Activated CD8-positive, alpha-beta memory T cell treated with anti-CD3 and anti-CD28 coated beads for 48 hours (primary cell): ENCODE measurements at regions not wholly inside any gene's neighbourhood (a gene's known extent, or its start where the extent isn't known, plus 50 kb on each side); places are given as distances from the start of the nearest gene placed in this dataset.

ENCODE experiments used
- DNase-seq, 3 experiments: peaks; one replicate each; pipeline ENCODE4 v3.0.0-alpha.2; 2020; ENCODE audit warnings: low read depth in 2 of 3, low spot score in 2 of 3

GRCh38 chr12:47561746-47562145 is 144.1 kb downstream of the RPAP3 start:
- no peak for DNase-seq

DNA sequence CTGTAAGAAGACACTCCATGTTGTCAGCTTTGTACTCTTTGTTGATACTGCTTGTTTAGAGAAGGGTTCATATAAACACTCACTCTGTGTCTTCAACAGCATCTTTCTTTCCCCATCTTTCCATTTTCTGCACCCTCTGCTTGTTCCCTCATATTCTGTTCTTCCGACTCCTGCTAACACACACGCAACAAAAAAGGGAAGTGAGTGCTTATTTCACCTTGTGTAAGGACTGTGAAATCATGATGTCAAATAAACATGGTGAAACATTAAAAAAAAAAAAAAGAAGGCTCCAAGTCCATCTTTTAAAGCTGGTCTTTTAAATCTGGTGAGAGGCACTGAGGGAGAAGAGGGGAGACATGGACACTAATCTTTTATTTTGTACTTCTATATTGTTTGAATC is 145.4 kb downstream of the RPAP3 start:
- no peak for DNase-seq

DNA sequence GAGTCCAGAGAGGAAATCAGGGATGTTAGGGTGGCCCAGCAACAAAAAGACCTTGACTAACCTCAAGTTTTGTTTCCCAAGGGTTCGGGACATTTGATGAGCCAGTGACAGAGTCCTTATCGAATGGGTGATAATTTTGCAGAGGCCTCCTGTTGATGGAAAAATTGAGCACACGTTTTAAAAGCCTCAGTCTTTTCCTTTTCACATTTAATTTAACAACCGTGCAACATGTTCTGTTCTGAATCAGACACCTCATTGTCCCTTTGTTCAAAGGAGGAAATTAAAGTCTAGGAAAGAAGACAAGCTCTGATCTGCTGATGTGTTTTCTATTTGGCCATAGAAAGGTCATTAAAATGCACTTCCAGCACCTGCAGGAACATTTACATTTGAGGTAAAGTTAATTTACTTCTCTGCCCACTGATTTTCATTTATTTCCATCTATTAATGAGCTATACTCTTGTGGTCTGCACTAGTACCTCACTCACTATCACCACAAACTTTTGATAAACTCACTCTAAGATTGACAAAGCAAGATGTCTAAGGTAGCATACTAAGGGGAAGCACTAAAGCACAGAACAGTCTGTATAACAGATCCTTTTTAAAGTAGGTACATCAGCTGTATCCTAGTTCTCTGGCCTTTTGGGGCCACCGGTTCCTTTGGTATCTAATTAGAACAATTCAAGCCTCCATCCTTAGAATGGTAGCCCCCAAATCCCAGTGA is 147.0 kb downstream of the RPAP3 start:
- no peak for DNase-seq

DNA sequence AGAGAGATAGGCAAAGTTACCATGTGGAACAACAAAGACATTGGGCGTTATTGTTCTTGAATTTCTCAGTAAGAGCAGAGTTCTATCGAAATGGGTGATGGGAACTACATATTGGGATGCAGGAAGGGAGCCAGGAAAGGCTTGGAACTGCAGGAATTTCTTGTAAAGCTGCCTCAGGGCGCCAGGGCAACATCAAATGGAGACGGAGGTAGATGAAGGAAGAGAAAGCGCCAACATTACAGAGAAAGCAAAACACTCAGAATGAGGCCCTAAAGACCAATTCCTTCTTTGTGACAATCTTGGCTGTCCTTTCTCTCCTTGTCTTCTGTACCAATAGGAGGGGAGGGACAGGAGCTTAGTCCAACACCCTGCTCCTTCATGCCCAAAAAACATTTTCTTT is 148.4 kb downstream of the RPAP3 start:
- no peak for DNase-seq

GRCh38 chr12:47556261-47557030 is 149.4 kb downstream of the RPAP3 start:
- DNase-seq = no peak

DNA sequence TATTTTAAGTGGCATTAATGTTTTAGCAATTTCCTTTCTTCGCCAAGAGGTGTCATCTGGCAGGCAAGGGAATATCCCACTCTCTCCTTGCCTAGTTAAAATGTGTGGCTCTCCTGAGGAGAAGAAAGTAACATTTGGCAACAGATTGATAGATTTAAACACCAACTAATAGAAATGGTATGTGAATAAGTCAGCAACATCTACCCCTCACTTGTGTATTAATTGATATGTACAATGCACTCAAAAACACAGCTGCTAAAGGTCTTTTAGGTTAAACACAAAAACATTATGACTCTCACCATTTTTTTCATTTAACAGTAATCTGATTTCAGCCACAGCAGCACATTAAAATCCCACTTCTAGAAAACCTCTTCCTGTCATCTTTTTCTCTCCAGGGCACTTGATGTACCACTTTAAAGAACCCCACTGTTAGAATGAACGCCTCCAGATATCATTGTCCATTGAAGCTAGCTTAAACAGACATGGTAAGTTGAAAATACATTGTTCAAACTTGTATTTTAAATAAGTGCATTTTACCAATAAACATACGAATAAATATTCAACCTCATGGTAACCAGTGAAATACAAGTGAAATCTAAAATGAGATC is 151.7 kb downstream of the RPAP3 start:
- no peak for DNase-seq

GRCh38 chr12:47553266-47553665 is 152.6 kb downstream of the RPAP3 start:
- DNase-seq = no peak

GRCh38 chr12:47551426-47551851 is 154.4 kb downstream of the RPAP3 start:
- DNase-seq = no peak

- DNase-seq = no peak
Observed at GRCh38 chr12:47549258-47549657, 156.6 kb downstream of the RPAP3 start.

GRCh38 chr12:47548401-47548800 is 157.4 kb downstream of the RPAP3 start:
- no peak for DNase-seq

- DNase-seq = no peak
Observed at GRCh38 chr12:47547077-47547476, 158.8 kb downstream of the RPAP3 start.

GRCh38 chr12:47545938-47546609 is 159.8 kb downstream of the RPAP3 start:
- DNase-seq = no peak

DNA sequence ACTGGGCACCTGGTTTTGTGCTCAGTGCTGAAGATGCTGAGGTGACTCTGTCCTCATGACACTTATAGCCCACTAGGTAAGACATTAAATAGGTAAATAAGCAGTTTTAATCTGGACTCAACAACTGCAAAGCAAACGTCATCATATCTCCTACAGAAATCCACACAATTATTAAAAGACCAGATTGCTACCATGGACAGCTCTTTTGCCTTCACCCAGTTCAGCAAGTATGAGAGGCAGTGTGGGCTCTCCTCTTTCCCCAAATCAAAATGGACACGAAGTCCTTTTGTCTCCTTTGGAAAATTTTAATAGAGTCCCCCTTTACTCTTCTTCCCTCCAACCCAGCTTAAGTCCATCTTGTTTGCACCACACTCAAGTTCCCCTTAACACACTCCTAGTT is 171.1 kb downstream of the RPAP3 start:
- no peak for DNase-seq

- DNase-seq = no peak
Observed at GRCh38 chr12:47530050-47530449, 175.8 kb downstream of the RPAP3 start.

- no peak for DNase-seq
Observed at GRCh38 chr12:47527816-47528215, 178.0 kb downstream of the RPAP3 start.

GRCh38 chr12:47520029-47520428 is 185.8 kb downstream of the RPAP3 start:
- DNase-seq = no peak

GRCh38 chr12:47517122-47517521 is 188.7 kb downstream of the RPAP3 start:
- no peak for DNase-seq

- no peak for DNase-seq
Observed at GRCh38 chr12:47509398-47509851, 196.4 kb downstream of the RPAP3 start.

- no peak for DNase-seq
Observed at GRCh38 chr12:47507221-47507620, 198.6 kb downstream of the RPAP3 start.

DNA sequence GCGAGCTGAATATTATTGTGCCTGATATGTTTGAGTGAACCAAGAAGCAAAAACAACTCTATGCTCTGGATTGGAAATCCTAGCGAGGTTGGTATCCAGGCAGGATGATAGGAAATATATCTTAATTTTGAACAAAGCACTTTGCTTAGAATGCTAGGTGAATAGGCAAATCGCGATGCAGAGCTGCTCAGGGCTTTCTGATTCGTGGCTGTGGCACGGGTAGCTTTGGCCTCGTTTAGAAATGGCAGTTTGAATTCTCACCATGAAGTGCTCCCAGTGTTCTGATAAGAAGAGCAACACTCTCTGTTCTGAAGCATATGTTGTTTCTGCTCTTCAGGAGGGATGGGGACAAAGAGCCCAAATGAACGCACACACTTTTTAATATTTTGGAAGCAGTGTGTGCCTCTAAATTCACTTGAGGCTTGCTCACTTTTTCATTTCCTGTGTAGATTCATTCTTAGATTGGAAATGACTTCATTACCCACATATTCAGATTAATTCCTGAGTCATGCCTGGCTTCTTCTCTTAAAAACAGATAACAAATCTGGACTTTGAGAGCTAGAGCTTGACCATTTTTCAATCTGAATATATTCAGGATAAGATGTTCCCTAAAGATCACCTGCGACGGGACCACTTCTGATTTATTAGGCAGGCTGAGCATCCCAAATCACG is 200.9 kb downstream of the RPAP3 start:
- DNase-seq = no peak

- no peak for DNase-seq
Observed at GRCh38 chr12:47493801-47494200, 212.0 kb downstream of the RPAP3 start.
